GM19463 (cell line): ENCODE measurements at regions not wholly inside any gene's neighbourhood (a gene's known extent, or its start where the extent isn't known, plus 50 kb on each side); places are given as distances from the start of the nearest gene placed in this dataset.

Experiments
- ATAC-seq: cut with Tn5 transposase; IDR thresholded peaks from one replicate; pipeline ENCODE4 v1.9.1; 2021; ENCODE audit warnings: mild to moderate bottlenecking, moderate library complexity; ENCODE audit not compliant: unreplicated experiment

DNA sequence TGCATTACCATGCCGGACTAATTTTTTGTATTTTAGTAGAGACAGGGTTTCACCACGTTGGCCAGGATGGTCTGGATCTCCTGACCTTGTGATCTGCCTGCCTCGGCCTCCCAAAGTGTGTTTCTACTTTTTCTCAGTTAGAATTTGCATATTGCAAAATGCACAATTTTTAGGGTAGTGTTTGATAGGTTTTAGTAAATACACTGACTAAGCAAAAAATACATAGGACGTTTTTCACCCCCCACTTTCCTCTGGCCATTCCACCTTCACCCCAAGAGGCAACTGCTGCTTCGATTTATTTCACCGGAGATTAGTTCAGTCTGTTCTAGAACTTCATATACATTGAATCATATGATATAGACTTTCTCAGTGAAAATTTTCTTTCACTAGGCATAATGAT lies 1269.1 kb downstream of the TBC1D22A start:
- ATAC-seq = no peak

DNA sequence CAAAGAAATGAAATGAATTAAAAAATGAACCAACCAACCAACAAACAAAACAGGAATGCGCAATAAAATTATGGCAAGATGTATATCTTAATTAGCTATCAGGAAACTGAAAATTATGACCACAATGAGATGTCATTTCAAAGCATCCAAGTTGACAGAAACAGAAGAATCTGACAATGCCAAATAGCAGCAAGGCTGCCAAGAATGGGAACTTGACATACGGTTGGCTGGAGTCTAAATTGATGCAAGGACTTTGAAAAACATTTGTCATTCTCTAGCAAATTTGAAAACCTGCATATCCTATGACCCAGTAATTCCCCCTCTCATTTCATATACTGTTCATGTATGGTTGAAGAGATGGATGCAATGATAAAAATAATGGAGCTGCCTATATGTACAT lies 1262.6 kb downstream of the TBC1D22A start:
- no peak for ATAC-seq

DNA sequence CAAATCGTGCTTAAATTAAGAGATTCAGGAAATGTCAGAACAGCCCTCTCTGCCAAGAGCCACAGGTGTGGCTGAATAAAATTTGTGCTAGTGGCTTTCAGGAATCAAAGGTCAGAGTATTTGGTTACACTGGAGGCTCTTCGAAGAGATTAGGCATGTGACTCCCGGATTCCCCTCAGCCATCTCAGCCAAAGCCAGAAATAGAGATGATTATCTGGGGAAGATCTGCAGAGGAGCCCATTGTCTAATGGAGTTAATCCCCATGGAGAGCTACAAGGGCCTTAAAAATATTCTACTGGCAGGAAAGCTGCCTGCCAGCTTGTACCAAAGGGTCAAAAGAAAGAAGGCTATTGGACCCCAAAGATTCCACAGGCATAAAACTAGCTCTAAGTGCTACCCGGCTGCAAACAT lies 1259.5 kb downstream of the TBC1D22A start:
- no peak for ATAC-seq

DNA sequence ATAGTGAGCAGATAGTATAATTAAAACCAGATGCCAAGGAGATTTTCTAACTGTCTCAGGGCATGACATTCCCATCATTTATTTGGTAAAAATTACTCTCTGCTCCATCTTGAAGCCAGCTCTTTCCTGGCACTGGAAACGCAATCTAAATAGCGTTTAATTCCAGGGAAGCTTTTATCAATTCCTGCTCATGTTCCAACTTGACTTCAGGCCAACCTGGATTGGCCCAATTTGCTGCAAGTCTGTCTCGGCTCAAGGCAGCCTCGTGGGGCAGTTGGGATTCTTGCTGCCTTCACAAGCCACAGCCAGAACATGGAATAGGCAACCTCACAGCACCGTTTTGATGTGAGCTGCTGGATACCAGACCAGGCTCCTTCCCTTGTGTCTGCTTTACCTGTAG lies 1255.9 kb downstream of the TBC1D22A start:
- ATAC-seq = no peak

DNA sequence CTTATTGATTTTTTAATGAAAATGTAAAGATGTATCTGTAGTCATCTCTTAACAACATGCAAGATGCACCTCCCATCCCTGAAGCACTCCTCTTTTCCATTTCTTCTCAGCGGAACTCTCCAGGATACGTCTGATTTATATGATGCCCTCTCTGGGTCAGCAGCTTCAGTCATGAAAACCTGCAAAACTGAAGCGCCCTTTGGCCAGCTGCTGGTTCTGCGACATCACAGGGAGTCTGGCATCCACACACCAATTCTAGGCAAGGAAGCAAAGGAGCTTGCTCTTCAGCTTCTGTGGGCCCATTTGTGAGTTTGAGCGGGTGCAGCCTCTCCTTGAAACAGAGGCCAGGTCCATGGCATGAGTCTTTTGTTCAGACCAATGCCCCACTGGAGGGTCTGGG lies 1253.3 kb downstream of the TBC1D22A start:
- ATAC-seq = no peak

DNA sequence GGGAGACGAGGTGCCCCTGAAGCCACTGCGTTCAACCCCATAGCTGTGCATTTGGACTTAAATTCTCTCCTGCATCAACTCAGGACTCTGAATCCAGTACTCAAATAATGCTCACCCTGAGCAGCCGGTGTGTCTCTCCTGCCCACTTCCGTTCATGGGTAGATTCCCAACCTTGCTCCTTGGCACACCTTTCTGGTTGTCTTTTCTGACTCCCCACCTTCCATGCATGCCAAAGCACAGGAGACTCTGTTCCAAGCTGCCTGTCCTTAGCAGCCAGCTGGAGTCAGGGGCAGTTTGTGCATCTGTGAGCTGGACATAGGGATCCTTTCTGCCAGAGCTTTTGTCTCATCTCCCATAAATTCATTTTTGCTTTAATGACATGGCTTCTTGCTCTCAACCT lies 1242.5 kb downstream of the TBC1D22A start:
- no peak for ATAC-seq

DNA sequence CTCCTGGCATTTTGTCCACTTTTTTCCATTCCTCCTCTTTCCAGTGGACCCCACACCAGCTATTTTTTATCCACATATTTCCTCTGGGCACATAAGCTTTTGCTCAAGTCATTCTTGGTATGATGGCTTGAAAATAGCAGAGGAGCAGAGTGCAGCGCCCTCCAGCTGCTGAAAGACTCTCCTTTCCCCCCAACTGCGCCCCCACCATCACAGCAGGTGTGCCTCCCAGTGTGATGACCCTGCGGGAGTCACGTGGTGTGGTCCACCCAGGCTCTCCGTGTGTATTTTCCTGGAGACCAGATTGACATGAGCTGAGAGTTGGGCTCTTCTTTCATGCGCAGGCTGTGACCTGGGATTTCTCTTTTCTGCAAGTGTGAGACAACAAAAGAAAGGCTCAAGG lies 1241.6 kb downstream of the TBC1D22A start:
- no peak for ATAC-seq

DNA sequence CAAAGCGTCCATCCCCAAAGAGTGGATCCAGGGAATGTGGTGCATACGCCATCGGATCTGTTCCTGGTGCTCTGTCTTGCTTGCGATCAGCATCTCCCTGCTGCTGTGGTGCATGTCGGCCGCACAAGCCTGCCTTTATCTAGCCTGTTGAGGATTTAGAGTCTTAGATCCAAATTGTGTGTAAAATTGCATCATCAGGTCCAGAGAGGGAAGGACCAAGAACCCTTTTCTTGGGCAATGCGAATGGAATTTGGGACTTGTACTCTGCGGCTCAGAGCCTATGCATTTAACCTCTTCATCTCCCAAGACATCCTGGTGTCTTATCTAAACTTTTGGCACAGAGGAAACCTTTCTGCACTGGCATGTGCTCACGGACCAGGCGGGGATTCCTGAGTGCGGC lies 1238.7 kb downstream of the TBC1D22A start:
- ATAC-seq = no peak

DNA sequence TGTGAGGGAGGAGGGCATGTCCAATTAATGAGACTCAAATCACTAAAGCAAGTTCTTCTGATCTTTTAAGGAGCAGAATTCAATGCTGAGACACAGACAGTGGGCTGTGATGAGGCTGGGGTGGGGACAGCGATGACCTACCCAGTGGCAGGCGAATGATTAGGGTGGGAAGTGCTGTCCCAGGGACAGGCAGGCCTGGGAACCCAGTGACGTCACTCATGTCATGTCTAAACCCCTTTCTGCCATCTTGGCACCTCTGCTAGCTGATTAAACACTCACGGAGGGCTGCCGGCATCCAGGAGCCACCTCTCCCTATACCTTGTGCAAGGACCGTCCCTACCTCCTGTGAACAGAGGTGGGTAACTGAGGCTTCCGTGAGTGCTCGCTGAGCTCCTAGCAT lies 1235.2 kb downstream of the TBC1D22A start:
- no peak for ATAC-seq

DNA sequence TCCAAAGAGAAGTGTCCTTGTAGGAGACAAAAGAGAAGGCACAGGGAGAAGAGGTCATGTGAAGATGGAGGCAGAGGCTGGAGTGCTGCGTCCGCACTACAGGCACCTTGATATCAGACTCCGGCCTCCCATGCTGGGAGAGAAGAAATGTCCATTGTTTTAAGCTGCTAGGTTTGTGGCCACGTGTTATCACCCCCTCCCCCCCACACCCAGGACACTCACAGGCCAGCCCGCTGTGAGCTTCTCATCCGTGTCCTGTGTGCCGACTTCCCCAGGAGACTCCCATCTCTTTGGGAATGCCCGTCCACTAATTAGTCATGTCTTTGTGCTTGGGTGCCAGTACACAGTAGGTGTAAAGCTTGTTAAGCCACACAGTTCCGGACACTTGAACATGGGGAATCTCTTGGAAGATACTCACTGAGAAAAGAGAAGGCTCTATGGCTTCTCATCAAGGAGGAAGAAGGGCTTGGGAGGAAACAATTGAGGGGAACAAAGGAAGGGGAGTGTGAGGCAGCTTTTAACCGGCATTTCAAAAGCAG lies 1234.7 kb downstream of the TBC1D22A start:
- ATAC-seq = no peak

DNA sequence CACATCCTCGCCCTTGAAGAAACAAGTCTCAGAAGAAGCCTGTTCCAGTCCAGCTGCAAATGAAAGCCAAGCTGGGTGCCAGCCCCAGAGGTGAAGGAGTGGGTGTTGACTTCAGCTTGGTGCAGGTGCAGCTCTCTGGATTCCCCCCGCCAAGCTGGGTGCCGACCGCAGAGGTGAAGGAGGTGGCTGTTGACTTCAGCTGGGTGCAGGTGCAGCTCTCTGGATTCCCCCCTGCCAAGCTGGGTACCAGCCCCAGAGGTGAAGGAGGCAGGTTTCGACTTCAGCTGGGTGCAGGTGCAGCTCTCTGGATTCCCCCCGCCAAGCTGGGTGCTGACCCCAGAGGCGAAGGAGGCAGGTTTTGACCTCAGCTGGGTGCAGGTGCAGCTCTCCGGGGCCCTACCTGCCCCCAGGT lies 1234.0 kb downstream of the TBC1D22A start:
- ATAC-seq = no peak

DNA sequence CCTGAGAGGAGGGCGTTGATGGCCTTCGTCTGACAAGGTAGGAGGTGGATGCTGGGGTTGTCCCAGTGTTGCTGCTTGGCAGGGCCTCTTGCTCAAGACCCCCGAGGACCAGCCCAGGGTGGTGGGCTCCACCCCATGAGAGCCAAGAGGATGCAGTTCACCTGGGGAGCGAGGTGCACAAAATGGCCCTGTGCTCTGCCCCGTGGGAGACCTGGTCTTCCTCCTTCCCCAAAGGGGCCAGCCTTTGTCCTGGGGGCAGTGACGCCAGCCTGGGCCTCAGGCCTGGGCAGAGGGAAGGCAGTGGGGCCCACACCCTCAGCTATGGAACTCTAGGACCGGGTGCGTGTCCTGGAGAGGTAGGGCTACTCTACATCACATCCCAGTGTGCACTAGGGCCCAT lies 1233.3 kb downstream of the TBC1D22A start:
- ATAC-seq = no peak

DNA sequence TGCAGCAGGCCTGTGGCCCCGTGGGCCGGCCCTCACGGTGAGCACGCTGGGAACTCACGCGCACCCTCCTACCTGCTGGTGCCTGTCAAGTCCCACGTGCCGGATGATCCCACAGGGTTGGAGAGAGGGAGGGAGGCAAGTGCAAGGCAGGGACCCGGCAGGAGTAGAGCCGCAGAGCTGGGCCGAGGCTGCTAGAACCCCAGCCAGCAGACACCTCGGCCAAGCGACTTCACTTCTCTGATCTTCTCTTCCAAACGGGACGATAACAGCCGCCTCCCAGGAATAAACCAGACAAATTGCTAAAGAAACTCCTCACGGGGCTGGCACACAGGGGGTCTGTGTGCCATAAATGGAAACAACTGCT lies 1232.8 kb downstream of the TBC1D22A start:
- no peak for ATAC-seq

DNA sequence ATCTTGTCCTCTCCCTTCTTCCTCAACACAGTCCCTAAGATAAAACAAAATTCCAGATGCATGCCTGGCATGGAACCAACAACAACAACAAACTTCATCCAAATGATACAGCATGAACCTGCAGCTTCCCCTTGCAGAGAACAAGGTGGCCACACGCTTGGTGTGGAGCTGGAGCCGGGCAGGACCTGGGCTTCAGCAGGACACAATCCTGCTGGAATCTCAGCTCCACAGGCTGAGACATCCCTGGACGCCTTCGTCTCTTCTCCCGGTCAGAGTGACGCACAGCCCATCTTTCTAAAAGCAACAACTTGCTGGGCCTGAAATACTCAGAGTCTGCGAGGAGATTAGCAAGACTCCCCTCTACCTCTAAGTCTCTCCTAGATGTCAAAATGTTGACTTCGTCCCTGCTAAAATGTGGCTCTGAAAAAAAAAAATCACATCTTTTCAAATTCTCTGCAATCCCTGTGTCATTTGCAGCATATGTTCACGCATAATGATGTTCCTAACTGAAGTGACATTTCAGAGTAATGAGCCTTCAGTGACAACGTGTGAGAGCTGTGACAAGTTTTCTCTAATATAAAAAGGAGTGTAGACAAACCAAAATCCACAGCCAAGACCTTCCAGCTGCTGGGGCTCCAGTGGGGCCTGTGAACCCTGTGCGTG lies 1232.3 kb downstream of the TBC1D22A start:
- ATAC-seq = no peak

DNA sequence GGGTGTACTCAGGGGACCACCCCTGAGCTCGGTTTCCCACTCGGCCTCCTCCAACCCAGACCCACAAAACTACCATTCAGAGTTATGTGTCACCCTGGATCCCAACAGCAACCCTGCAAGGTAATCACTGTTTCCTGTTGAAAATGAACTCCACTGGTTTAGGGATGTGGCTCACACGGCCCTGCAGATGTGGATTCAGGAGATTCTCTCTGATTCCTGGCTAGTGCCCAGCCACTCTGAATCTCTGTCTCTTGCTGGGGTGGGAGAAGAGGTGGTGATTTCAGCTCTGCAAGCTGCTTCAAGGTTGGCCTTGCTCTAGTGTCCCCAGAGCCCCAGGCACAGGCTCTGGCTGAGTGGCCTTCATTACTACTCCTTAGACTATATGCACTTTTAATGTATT lies 1231.6 kb downstream of the TBC1D22A start:
- no peak for ATAC-seq

DNA sequence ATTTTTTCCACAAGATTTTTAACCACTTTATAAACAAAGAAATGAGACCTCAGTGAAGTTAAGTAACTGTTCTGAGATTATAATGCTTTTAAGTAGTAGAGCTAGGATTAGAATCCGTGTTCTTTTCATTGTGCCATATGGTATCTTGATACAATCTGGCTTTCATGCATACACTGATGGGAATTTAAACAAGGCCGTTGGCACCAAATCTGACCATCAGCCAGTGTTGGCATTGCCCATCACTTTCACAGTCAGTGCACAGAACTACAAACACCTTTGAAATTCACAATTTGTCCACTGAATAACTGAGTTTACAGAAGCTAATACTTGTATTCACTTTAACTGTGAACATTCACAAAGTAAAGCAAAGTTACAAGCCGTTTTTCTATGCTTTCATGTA lies 1228.0 kb downstream of the TBC1D22A start:
- ATAC-seq = no peak

DNA sequence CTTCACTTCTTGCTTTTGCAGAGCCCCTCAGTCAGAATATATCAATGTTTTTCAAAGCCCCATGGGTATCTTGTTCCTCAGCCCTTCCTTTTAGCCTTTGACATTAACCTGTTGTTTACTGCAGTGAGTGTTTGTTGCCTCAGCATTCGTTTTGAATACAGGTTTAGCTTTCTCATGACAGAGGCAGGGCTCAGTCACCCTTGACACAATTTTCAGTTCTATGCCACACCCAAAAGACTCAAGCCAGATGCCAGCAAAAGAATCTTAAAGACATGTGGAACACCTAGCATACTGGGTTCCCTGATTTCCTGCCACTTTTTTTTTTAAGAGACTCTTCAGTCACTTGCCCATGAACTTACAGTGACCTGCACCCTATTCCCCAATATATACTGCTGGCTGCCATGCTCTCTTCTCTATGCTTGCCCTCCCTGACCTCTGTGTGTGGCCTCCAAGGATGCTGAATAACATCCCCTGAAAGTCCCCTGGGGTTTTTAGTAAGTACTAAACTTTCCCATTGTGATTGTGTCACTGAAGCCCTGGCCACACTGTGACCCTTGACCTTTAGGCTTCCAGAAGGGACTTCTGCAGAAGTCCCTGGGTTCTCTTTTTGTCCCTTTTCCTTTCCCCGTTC lies 1225.5 kb downstream of the TBC1D22A start:
- no peak for ATAC-seq

DNA sequence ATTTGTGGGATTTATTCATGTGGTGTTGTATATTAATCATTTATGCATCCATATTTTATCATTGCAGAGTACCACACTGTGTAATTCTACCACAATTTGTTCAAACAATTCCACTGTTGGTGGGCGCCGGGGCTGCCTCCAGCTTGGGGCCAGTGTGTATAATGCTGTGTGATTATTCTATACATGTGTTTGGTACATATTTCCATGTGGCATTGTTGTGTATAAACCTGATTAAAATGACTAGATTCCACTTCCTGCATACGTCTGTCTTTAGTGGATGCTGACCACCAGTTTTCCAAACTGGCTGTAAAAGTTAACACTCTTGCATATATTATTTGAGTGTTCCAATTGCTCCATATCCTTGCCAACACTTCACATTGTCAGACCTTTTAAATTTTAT lies 1213.8 kb downstream of the TBC1D22A start:
- no peak for ATAC-seq

DNA sequence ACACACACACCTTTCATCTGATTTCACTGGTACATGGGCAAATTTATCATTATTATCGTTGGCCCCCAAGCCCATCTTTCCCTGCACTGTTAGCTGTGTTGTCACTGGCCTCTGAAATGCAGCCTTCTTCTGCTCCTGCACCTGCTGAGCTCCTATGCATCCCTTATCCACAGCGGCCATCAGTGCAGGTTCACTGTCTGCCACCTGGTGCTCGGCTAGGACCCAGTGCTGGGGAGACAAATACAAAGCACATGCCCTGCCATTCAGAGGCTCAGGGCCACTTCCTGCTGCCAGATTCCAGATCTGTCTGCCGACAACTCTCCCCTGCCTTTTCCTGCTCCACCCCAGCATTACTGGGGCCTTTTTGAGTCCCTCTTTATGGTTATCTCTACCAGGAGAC lies 1205.4 kb downstream of the TBC1D22A start:
- no peak for ATAC-seq

DNA sequence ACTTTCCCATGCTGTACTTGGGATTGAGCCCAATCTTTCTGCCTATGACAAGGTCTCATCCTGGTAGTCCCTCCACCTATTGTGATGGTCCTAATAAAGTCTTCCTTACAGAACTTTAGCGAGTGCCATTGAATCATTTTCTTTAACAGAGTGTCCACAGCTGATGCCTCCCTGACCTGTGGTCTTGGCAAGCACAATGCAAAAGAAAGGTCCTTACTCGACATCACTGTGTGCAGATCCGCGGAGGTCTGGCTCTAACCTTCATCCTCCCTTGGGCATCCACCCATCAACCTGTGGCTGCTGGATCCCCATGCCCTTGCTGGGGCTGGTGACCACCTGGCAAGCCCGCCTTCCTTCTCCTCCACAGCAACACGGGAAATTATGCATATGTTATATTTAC lies 1203.9 kb downstream of the TBC1D22A start:
- ATAC-seq = no peak

DNA sequence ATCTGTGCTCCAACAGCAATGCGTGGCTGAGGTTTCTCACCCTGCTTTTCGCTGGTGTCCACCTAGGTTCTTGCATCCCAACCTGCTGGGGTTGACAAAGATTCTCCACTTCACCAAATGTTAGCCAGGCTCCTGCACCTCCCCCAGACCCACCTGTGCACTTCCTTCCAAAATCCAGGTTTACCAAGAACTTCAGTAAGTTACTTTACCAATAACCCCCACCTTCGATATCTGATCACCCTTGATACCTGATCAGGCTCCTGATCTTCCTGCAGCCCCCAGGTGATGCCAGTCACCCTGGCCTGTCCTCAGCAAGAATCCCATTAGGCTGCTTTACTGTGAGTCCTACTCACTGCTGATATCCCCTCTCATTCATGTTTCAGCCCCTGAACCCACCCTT lies 1203.4 kb downstream of the TBC1D22A start:
- no peak for ATAC-seq

DNA sequence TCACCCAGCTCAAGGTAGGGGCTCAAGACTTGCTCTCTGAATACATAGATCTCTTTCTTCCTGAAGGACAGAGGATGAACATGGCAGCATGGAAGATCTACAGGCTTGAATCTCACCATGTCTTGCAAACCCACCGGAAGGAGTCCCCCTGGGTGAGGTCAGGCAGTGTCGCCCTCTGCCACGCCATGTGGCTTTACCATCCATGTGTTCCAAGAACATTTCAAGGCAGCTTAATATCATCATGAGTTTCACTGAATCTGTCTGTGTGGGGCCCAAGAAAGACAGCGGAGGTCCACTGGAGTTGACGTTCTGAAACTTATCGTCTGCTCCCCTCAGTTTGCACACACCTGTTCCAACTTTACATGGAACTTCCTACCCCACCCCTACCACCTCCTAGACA lies 1202.6 kb downstream of the TBC1D22A start:
- no peak for ATAC-seq

DNA sequence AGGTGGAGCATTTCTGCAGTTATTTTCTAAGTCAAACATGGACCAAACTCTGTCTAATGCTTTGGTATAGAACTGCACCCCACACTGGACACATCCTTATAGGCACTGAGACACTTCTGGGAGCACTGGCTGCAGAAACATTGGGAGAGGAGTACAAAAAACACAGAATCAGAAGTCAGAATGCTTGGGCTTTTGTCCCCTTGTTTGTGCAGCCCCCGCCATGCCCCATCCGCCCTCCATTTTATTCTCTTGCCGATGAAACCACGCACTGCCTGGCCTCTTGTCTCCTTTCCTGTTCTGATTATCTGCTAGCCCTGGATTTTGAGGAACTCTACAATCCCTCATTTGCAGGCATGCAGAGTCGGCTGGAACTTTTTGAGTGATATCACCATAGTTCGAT lies 1201.2 kb downstream of the TBC1D22A start:
- ATAC-seq = no peak
